Activated T-helper 2 cell treated with anti-CD3 and anti-CD28 coated beads, Interferon-gamma antibody, Interleukin-2, Interleukin-4, amounts not matched to agents 10 μg/mL and 5 μg/mL and 100 μg/mL, durations not matched to agents 14 hours and 24 hours and 36 hours (primary cell): ENCODE measurements at regions not wholly inside any gene's neighbourhood (a gene's known extent, or its start where the extent isn't known, plus 50 kb on each side); places are given as distances from the start of the nearest gene placed in this dataset.

Experiments used
- DNase-seq: peaks from one replicate; pipeline ENCODE4 v3.0.0; 2021; ENCODE audit warnings: low spot score
- H3K27ac Mint-ChIP-seq: one replicate; pipeline ENCODE4 v1.8.0; 2021; ENCODE audit warnings: mixed read lengths
- H3K27me3 Mint-ChIP-seq: one replicate; pipeline ENCODE4 v1.8.0; 2021; ENCODE audit warnings: low read depth, mixed read lengths
- H3K36me3 Mint-ChIP-seq: one replicate; pipeline ENCODE4 v1.8.0; 2021; ENCODE audit warnings: low read depth, mixed read lengths
- H3K4me1 Mint-ChIP-seq: one replicate; pipeline ENCODE4 v1.8.0; 2021; ENCODE audit warnings: low read depth, mixed read lengths
- H3K4me3 Mint-ChIP-seq: one replicate; pipeline ENCODE4 v1.8.0; 2021; ENCODE audit warnings: low read depth, mild to moderate bottlenecking, moderate library complexity, mixed read lengths
- H3K9me3 Mint-ChIP-seq: one replicate; pipeline ENCODE4 v1.8.0; 2021; ENCODE audit warnings: mixed read lengths
- intact Hi-C: fragments of 100-400 bp; cut with micrococcal nuclease; formaldehyde crosslinking; loops from one replicate; pipeline ENCODE4 v1.15.1; 2023

GRCh38 chr20:63105211-63106107 lies 98.7 kb upstream of the BHLHE23 start:
- peaks cover 5% of the 10 kb centered on the region for H3K9me3 Mint-ChIP-seq
- no peaks in the 10 kb centered on the region for H3K27me3 Mint-ChIP-seq
- intact Hi-C loops: loop anchor here (1.0 kb wide), 1 partner anchor 25 kb away; no protein-coding TSS in a partner anchor
- no peaks in the 10 kb centered on the region for H3K36me3 Mint-ChIP-seq
- H3K27ac Mint-ChIP-seq: no peak overlapping the region
- no peak for DNase-seq
- H3K4me3 Mint-ChIP-seq: no peak overlapping the region
- peaks cover 4% of the 10 kb centered on the region for H3K4me1 Mint-ChIP-seq

GRCh38 chr20:63104312-63105181 lies 97.8 kb upstream of the BHLHE23 start:
- Mint-ChIP-seq H3K36me3 (no peaks in the 10 kb centered on the region), H3K4me1 (peaks cover 4% of the 10 kb centered on the region), H3K27ac (no peak overlapping the region), H3K27me3 (no peaks in the 10 kb centered on the region), H3K9me3 (peaks cover 5% of the 10 kb centered on the region), H3K4me3 (no peak overlapping the region)
- intact Hi-C loops: no loop called here
- no peak for DNase-seq

- DNase-seq: no peak
- Mint-ChIP-seq H3K4me1 (peaks cover 4% of the 10 kb centered on the region), H3K36me3 (no peaks in the 10 kb centered on the region), H3K9me3 (peaks cover 3% of the 10 kb centered on the region), H3K27ac (no peak overlapping the region), H3K4me3 (no peak overlapping the region), H3K27me3 (no peaks in the 10 kb centered on the region)
- intact Hi-C loops: no loop called here
Observed at GRCh38 chr20:63103402-63104311, 96.9 kb upstream of the BHLHE23 start.

- H3K27me3 Mint-ChIP-seq: no peaks in the 10 kb centered on the region
- H3K4me1 Mint-ChIP-seq: peaks cover 4% of the 10 kb centered on the region
- peak overlapping the region; percentile 82 for H3K27ac Mint-ChIP-seq
- DNase-seq: peak; percentile 57
- H3K36me3 Mint-ChIP-seq: no peaks in the 10 kb centered on the region
- intact Hi-C loops: no loop called here
- H3K4me3 Mint-ChIP-seq: peak overlapping the region; percentile 75
- no peaks in the 10 kb centered on the region for H3K9me3 Mint-ChIP-seq
Observed at GRCh38 chr20:63102721-63103375, 96.1 kb upstream of the BHLHE23 start.

- DNase-seq: peak; percentile 66
- H3K27me3 Mint-ChIP-seq: no peaks in the 10 kb centered on the region
- peak overlapping the region; percentile 75 for H3K4me3 Mint-ChIP-seq
- intact Hi-C loops: no loop called here
- H3K9me3 Mint-ChIP-seq: no peaks in the 10 kb centered on the region
- H3K4me1 Mint-ChIP-seq: peaks cover 4% of the 10 kb centered on the region
- peak overlapping the region; percentile 75 for H3K27ac Mint-ChIP-seq
- H3K36me3 Mint-ChIP-seq: no peaks in the 10 kb centered on the region
Observed at GRCh38 chr20:63101781-63102720, 95.3 kb upstream of the BHLHE23 start.

GRCh38 chr20:63100926-63101699 lies 94.3 kb upstream of the BHLHE23 start:
- no peaks in the 10 kb centered on the region for H3K27me3 Mint-ChIP-seq
- DNase-seq: no peak
- H3K4me1 Mint-ChIP-seq: peaks cover 4% of the 10 kb centered on the region
- no peak overlapping the region for H3K27ac Mint-ChIP-seq
- H3K9me3 Mint-ChIP-seq: no peaks in the 10 kb centered on the region
- peak overlapping the region; percentile 75 for H3K4me3 Mint-ChIP-seq
- intact Hi-C loops: no loop called here
- H3K36me3 Mint-ChIP-seq: no peaks in the 10 kb centered on the region

- DNase-seq: no peak
- intact Hi-C loops: no loop called here
- no peak overlapping the region for H3K4me3 Mint-ChIP-seq
- H3K36me3 Mint-ChIP-seq: no peaks in the 10 kb centered on the region
- no peaks in the 10 kb centered on the region for H3K27me3 Mint-ChIP-seq
- H3K27ac Mint-ChIP-seq: no peak overlapping the region
- H3K4me1 Mint-ChIP-seq: peaks cover 4% of the 10 kb centered on the region
- no peaks in the 10 kb centered on the region for H3K9me3 Mint-ChIP-seq
Observed at GRCh38 chr20:63100174-63100925, 93.6 kb upstream of the BHLHE23 start.

- intact Hi-C loops: no loop called here
- DNase-seq: no peak
- Mint-ChIP-seq H3K36me3 (no peaks in the 10 kb centered on the region), H3K27ac (no peak overlapping the region), H3K27me3 (no peaks in the 10 kb centered on the region), H3K9me3 (no peaks in the 10 kb centered on the region), H3K4me3 (no peak overlapping the region), H3K4me1 (peaks cover 4% of the 10 kb centered on the region)
Observed at GRCh38 chr20:63099456-63100173, 92.9 kb upstream of the BHLHE23 start.

- H3K4me3 Mint-ChIP-seq: no peak overlapping the region
- no peak overlapping the region for H3K27ac Mint-ChIP-seq
- intact Hi-C loops: no loop called here
- peaks cover 4% of the 10 kb centered on the region for H3K4me1 Mint-ChIP-seq
- no peaks in the 10 kb centered on the region for H3K36me3 Mint-ChIP-seq
- no peaks in the 10 kb centered on the region for H3K9me3 Mint-ChIP-seq
- no peaks in the 10 kb centered on the region for H3K27me3 Mint-ChIP-seq
- DNase-seq: no peak
Observed at GRCh38 chr20:63098195-63098810, 91.5 kb upstream of the BHLHE23 start.
